Left lung (tissue), 4 donors: ENCODE measurements at regions not wholly inside any gene's neighbourhood (a gene's known extent, or its start where the extent isn't known, plus 50 kb on each side); places are given as distances from the start of the nearest gene placed in this dataset.

ENCODE experiments used
- ATAC-seq: fragments of 200-7000 bp; cut with Tn5 transposase; one replicate; pipeline ENCODE4 v1.9.1; 2020; ENCODE audit warnings: moderate library complexity
- DNase-seq, 4 donors: peaks; one replicate each; pipeline ENCODE4 v3.0.0-alpha.2; 2013 to 2020
- H3K27ac ChIP-seq, 2 donors: fragments of 200-600 bp; sonication (generic) in 1 of 2; one replicate each; pipeline versions ENCODE4 v1.5.0 to v1.8.0; 2020 to 2021
- H3K27me3 ChIP-seq, 2 donors: fragments of 200-600 bp; sonication (generic) in 1 of 2; one replicate each; pipeline versions ENCODE4 v1.5.0 to v1.8.0; 2020 to 2021
- H3K36me3 ChIP-seq, 2 donors: fragments of 200-600 bp; sonication (generic) in 1 of 2; one replicate each; pipeline versions ENCODE4 v1.5.0 to v1.8.0; 2020 to 2021
- H3K4me1 ChIP-seq, 2 donors: fragments of 200-600 bp; one replicate each; pipeline ENCODE4 v1.8.0; 2021
- H3K4me3 ChIP-seq, 2 donors: fragments of 200-600 bp; sonication (generic) in 1 of 2; one replicate each; pipeline versions ENCODE4 v1.5.0 to v1.8.0; 2020 to 2021; ENCODE audit warnings: mild to moderate bottlenecking in 1 of 2
- H3K9me3 ChIP-seq, 2 donors: fragments of 200-600 bp; sonication (generic) in 1 of 2; one replicate each; pipeline versions ENCODE4 v1.5.0 to v1.8.0; 2020 to 2021
- intact Hi-C, 2 donors: fragments of 100-400 bp; cut with DNase I; formaldehyde crosslinking; loops; one replicate each; pipeline versions ENCODE4 v1.11.2 to v1.14.2; 2022
- TF ChIP-seq, protein P1 (sequence below), 2 donors: fragments of 200-600 bp; sonication (generic) in 1 of 2; IDR thresholded peaks; one replicate each; pipeline versions ENCODE4 v1.5.0 to v1.8.0; 2021; ENCODE audit warnings: antibody characterized with exemption in 2 of 2
- donor health status: DM: no; HTN: yes; CAD: no.
- donor health status: DM: no; HTN: no; CAD: no.

- TF ChIP-seq, protein P1, sequence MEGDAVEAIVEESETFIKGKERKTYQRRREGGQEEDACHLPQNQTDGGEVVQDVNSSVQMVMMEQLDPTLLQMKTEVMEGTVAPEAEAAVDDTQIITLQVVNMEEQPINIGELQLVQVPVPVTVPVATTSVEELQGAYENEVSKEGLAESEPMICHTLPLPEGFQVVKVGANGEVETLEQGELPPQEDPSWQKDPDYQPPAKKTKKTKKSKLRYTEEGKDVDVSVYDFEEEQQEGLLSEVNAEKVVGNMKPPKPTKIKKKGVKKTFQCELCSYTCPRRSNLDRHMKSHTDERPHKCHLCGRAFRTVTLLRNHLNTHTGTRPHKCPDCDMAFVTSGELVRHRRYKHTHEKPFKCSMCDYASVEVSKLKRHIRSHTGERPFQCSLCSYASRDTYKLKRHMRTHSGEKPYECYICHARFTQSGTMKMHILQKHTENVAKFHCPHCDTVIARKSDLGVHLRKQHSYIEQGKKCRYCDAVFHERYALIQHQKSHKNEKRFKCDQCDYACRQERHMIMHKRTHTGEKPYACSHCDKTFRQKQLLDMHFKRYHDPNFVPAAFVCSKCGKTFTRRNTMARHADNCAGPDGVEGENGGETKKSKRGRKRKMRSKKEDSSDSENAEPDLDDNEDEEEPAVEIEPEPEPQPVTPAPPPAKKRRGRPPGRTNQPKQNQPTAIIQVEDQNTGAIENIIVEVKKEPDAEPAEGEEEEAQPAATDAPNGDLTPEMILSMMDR (IDR thresholded peaks at IDR 0.05) = no peak
- Histone ChIP-seq H3K4me3 (no peak overlapping the region), H3K27me3 (peaks cover 0 to 3% of the 10 kb centered on the region in 2 donors), H3K36me3 (no peaks in the 10 kb centered on the region), H3K9me3 (no peaks in the 10 kb centered on the region), H3K4me1 (peaks cover 0 to 29% of the 10 kb centered on the region in 2 donors), H3K27ac (no peak overlapping the region)
- intact Hi-C loops = no loop called here
- DNase-seq (no peak), ATAC-seq (peak; percentile 22)
Measured at GRCh38 chr12:4133636-4134447, 139.7 kb upstream of the CCND2 start.

GRCh38 chr12:4133029-4133428 lies 140.5 kb upstream of the CCND2 start:
- Histone ChIP-seq H3K4me3 (no peak overlapping the region), H3K4me1 (peaks cover 0 to 29% of the 10 kb centered on the region in 2 donors), H3K27ac (no peak overlapping the region), H3K36me3 (no peaks in the 10 kb centered on the region), H3K27me3 (peaks cover 0 to 3% of the 10 kb centered on the region in 2 donors), H3K9me3 (no peaks in the 10 kb centered on the region)
- ATAC-seq (no peak), DNase-seq (no peak)
- intact Hi-C loops = no loop called here
- TF ChIP-seq, protein P1 (IDR thresholded peaks at IDR 0.05) = no peak

GRCh38 chr12:4121506-4122020 lies 152.0 kb upstream of the CCND2 start:
- ATAC-seq = no peak
- intact Hi-C loops = no loop called here
- Histone ChIP-seq H3K27ac (no peak overlapping the region), H3K9me3 (no peaks in the 10 kb centered on the region), H3K4me1 (peaks cover 3 to 17% of the 10 kb centered on the region in 2 donors), H3K27me3 (peaks cover 0 to 10% of the 10 kb centered on the region in 2 donors), H3K36me3 (no peaks in the 10 kb centered on the region), H3K4me3 (no peak overlapping the region)
- DNase-seq = no peak
- TF ChIP-seq, protein P1 (IDR thresholded peaks at IDR 0.05) = no peak

DNA sequence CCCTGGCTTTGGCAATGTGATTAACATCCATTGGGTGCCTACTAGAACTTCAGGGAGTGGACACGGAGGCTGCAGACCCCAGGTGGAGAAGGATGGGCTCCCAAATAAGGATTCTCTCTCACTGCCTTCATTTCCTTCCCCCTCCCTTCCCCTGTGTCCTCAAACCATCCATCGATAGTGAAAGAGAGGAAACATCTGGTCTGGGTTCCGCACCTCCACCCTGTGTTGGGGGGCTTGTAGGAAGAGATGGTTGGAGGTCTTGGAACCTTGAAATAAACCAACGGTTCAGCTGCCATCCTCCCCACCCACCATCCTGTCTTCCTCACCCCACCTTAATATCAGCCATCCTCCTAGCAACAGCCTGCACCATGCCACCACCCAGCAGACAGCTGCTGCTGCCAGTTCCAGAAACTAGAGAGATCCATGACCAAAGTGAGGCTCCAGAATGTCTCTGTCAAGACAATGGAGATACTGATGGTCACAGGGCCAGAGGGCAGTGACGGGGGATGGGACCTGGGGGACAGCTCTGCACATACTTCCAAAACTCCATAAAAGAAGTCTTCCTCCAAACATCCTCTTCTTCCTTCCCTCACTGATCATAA lies 153.1 kb upstream of the CCND2 start:
- no peak overlapping the region for H3K27ac ChIP-seq

More for the DNA sequence above, 153.1 kb upstream of the CCND2 start:
- H3K9me3 ChIP-seq = no peaks in the 10 kb centered on the region
- H3K27me3 ChIP-seq = peaks cover 0 to 13% of the 10 kb centered on the region in 2 donors
- peaks cover 3 to 20% of the 10 kb centered on the region in 2 donors for H3K4me1 ChIP-seq
- no peak for DNase-seq
- TF ChIP-seq, protein P1 (IDR thresholded peaks at IDR 0.05) = no peak
- intact Hi-C loops = no loop called here
- ATAC-seq = no peak
- no peak overlapping the region for H3K4me3 ChIP-seq
- no peaks in the 10 kb centered on the region for H3K36me3 ChIP-seq
